ENCODE measurements at regions not wholly inside any gene's neighbourhood (a gene's known extent, or its start where the extent isn't known, plus 50 kb on each side); places are given as distances from the start of the nearest gene placed in this dataset.

GRCh38 chr5:90301248-90301647 lies 108.3 kb downstream of the CETN3 start:
- TF ChIP-seq CTCF (IDR thresholded peaks at IDR 0.05): no peak
- TF ChIP-seq POLR2A (IDR thresholded peaks at IDR 0.05): no peak
